LHCN-M2 (cell line): ENCODE measurements at regions not wholly inside any gene's neighbourhood (a gene's known extent, or its start where the extent isn't known, plus 50 kb on each side); places are given as distances from the start of the nearest gene placed in this dataset.

Source experiments
- DNase-seq: peaks from one replicate; pipeline ENCODE4 v3.0.0-alpha.2; 2012; ENCODE audit warnings: low read depth

GRCh38 chr2:128745946-128746345 lies 427.3 kb upstream of the HS6ST1 start:
- no peak for DNase-seq

GRCh38 chr2:128746356-128746755 lies 427.7 kb upstream of the HS6ST1 start:
- DNase-seq = no peak

DNA sequence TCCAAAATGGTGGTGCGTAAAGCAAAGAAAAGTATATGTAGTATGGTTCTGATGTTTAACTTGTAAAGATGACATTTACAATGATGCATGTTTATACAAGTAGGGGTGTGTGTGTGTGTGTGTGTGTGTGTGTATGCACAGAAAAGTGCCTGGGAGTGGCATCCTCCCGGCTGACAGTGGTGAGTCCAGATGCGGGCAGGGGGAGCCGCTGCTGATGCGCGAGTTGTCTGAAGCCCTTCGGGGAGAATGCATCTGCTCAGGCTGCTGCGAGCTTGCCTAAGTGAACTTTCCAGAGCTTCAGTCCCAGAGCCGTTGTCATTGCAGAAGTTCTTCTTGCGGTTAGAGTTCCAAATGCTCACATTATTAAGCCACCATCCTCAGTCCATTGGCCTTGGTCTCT lies 429.7 kb upstream of the HS6ST1 start:
- no peak for DNase-seq

- no peak for DNase-seq
These were observed 430.4 kb upstream of the HS6ST1 start for GRCh38 chr2:128748835-128749605.

GRCh38 chr2:128750328-128751165 lies 431.9 kb upstream of the HS6ST1 start:
- DNase-seq = no peak

DNA sequence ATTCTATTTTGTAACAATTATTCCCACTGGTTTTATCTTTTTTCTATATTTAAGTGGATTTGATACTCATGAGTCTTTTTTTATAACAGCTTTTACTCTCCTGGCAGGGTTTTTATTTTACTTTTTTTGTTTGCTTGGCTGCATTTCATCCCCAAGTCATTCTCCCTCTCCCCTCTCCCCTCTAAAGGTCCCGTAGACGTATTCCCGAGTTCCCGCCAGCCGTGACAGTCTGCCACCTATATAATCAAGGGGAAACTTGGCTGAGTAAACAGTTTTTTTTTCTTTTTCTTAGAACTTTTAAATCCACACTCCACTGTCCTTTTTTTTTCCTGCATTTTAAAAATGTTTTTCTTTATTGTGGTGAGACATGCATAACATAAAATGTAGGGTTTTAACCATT lies 433.1 kb upstream of the HS6ST1 start:
- no peak for DNase-seq

- DNase-seq = no peak
These were observed 434.1 kb upstream of the HS6ST1 start for GRCh38 chr2:128752691-128753263.

DNA sequence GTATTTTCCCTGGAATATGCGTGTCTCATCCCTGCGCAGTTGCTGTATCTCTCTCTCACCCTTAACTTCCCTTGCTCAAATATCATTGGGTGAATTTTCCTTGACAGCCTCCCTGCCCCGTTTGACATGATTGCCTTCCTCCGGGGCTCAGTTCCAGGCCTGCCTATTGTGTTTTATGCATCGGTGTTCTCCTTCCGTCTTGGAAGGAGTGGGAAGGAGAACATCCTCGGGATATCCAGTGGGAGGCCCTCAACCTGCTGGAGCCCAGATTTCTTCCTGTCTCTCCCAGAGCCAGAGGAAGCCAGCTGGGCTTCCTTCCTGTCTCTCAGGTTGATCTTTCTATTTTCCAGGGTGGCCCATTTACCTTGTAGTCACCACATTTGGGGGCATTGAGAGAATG lies 434.7 kb upstream of the HS6ST1 start:
- DNase-seq = no peak

DNA sequence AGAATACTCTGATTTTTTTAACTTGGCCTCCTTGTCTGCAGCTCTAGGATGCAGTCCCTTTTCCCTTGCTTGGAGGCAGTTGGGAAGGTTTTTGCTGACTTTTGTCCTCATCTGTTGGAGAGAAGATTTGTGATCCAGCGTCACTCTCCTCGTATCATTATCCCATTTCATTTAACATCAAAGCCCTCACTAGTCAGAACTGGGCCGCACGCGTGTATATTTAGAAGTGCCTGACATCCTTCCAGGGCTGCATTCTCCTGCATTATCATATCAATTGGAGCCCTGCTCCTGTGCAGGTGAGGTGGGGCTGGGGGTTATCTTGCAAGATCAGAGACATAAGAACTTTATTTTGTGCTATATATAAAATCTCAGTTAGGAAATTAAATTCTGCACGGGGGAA lies 435.1 kb upstream of the HS6ST1 start:
- no peak for DNase-seq

- no peak for DNase-seq
These were observed 435.6 kb upstream of the HS6ST1 start for GRCh38 chr2:128754246-128754724.

- DNase-seq = no peak
These were observed 437.2 kb upstream of the HS6ST1 start for GRCh38 chr2:128755695-128756364.

- no peak for DNase-seq
These were observed 437.7 kb upstream of the HS6ST1 start for GRCh38 chr2:128756365-128756717.

DNA sequence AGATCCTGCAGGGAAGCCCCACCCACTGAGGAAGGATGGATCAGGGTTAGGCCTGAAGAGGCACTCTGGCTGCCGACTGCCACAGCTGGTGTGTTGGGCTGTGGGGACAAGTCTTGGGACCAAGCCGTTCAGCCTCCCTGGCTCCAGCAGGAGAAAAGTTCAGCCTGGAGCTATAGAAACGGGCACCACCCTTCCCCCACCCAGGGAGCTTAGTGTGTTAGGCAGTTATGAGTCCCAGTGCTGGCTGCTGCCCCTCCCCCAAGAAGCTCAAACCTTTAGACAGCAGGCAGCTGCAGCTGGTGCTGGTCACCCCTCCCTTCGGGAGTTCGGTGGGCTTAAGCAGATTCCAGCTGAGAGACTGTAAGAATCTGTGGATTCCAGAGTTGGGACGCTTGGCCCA lies 447.1 kb upstream of the HS6ST1 start:
- DNase-seq = no peak

DNA sequence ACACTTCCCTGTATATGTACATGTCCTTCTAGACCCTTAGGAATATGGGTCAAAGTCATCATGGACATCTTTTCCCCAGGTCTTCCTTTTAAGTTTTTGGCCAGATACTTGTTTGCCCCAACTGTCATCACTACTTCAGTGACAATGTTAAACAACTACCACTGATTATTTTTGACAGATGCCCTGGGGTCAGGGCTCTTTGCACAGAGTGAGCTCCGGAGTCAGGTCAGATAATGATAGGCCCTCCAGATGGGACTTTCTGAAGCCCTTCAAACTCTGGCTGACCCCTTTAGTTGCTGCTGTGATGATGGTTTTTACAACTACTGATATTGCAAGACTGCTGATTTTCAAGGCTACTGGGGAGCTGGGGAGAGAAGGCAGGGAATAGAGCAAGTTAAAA lies 449.4 kb upstream of the HS6ST1 start:
- no peak for DNase-seq

DNA sequence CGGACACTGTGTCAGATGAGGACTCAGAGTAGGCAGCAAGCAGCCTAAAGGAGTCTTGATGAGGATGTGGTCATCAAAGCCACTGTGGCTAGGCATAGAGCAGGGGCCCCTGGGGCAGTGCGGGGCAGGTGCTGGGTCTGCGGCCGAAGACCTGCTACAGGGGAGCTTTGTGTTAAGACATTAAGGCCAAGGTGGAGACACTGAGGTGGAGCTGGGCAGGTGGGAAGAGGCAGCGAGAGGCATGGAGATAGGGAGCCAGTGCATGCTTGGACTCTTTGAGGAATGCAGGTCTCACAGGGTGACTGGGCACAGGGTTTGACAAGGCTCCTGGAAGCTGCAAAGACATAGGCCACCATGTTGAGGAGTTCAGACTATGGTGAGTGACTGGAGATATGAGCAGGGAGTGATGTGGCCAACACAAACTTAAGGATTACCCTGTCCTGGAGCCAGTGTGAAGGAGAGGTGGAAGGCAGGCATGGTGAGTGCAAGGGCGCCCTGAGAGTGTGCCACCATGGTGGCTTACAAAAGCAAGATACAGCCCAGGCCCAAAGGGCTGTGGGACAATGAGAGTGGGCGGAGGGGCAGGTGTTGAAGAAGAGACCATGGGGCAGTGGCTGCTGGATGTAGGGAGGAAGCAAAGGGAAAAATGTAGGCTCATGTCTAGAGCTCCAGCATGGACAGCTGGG lies 450.9 kb upstream of the HS6ST1 start:
- no peak for DNase-seq

DNA sequence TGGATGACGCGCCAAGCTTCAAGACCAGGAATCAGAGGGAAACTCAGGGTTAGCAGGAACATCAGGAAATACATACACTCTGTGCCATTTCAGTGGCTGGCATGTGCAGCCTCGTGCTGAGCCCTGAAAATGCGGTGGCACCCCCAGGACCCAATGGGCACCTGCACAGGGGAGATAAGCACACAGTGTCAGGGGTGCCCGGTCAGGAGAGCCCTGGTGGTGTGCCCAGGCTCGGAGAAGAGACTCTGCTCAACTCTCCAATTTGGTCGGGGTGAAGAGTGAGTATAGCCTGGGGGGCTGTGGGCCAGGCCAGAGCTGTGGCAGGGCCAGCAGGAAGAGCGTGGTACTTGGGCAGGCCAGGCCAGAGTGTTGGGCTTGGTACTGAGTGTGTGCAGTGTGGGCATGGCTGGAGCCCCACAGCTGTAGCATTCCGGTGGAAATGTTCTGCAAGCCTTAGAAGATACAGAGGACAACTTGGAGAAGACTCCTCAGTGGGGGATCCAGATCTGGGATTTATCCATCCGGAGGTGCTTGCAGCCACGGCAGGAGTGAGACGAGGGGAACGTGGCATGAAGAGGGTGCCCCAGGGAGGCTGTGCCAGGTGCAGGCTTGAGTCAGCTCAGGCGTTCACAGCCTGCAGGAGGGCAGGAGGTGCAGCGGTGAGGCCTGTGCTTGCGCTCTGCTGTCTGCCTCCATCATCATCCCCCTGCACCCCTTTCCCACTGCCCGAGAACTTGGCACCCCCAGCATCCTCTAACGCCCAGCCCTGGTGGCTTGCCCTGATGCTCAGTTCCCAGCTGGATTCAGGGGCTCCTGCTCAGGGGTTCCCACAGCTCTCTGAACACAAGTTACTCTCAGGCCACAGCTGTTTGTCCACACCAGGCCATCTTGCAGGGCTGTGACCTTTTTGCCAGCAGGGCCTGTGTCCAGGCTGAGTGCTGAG lies 451.7 kb upstream of the HS6ST1 start:
- DNase-seq = no peak

- DNase-seq = no peak
These were observed 452.7 kb upstream of the HS6ST1 start for GRCh38 chr2:128771401-128771800.

- DNase-seq = no peak
These were observed 454.0 kb upstream of the HS6ST1 start for GRCh38 chr2:128772671-128773070.

DNA sequence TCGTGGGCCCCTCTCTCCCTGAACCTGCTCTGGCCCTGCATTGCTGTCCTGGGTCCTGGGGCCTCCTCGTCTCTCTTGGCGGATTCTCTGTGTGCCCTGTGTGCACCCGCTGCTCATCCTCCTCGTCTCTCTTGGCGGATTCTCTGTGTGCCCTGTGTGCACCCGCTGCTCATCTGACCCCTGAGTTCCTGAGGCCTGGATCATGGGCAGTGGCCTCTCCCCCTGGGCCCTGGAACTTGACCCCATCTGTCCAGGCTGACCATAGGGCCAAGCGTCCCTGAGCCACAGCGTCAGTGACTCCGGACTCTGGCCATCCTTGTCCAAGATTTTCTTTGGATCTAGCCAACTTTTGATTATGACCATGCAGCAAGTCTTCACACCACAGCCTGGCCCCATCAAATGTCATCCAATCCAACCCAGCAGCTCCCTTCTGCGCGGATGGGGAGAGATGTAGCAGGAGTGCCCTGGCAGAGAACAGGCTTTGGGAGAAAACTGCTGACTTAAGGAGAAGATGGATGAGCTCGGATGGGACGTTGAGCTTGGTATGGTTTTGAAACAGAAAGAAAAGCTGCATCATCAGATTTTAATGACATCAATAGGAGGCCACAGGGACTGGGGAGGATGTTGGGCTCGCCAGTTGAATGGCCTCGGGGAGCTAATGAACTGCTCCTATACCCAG lies 455.1 kb upstream of the HS6ST1 start:
- DNase-seq = no peak
